HepG2 (cell line): ENCODE measurements at regions not wholly inside any gene's neighbourhood (a gene's known extent, or its start where the extent isn't known, plus 50 kb on each side); places are given as distances from the start of the nearest gene placed in this dataset.

ENCODE experiments used
- ATAC-seq: fragments of 200-7000 bp; cut with Tn5 transposase; 3 replicates; pipeline ENCODE4 v1.9.1; 2020; ENCODE audit warnings: mild to moderate bottlenecking, moderate library complexity
- BruUV-seq: library from RNA; stranded (reverse); fragments of 400-500 nt; replicated peaks from 2 replicates; lab custom pipeline; 2021; lab: Mats Ljungman, UMichigan
- CTCF ChIA-PET: fragments of 300-600 bp; formaldehyde crosslinking; extraction: SDS; loops from one replicate; lab custom pipeline; 2021; ENCODE audit warnings: low total read pairs, inconsistent platforms, low intra/inter-chr PET ratio; lab: Yijun Ruan, JAX
- POLR2A ChIA-PET: fragments of 350-600 bp; sonication (Branson Sonifier 250); formaldehyde crosslinking; loops from one replicate; lab custom pipeline; 2020; ENCODE audit warnings: antibody characterized with exemption, inconsistent platforms; lab: Yijun Ruan, JAX
- DNase-seq: peaks from one replicate; pipeline ENCODE4 v3.0.0-alpha.2; 2015; ENCODE audit warnings: low spot score
- FAIRE-seq: peaks from 3 replicates; lab custom pipeline; 2011; peaks lifted over from hg19 to GRCh38; lab: Jason Lieb, UNC
- H2AFZ ChIP-seq: one replicate; pipeline ENCODE4 v1.6.1; 2011; ENCODE audit warnings: low read length, inconsistent platforms
- H3K27ac ChIP-seq: fragments of 300-600 bp; 3 replicates; pipeline ENCODE4 v1.8.0; 2011; ENCODE audit warnings: mixed run types, mild to moderate bottlenecking, mixed read lengths, low read length, inconsistent platforms; ENCODE audit not compliant: insufficient read depth; ENCODE audit errors: extremely low read length
- H3K27me3 ChIP-seq, 2 experiments: fragments of 200-600 bp in 1 of 2; 2 replicates in 1 of 2; 3 replicates in 1 of 2; pipeline versions ENCODE4 v1.6.0 to v1.8.0; 2011; ENCODE audit warnings: low read length in 2 of 2, mild to moderate bottlenecking in 2 of 2, moderate library complexity in 2 of 2, inconsistent platforms in 1 of 2; ENCODE audit not compliant: insufficient read depth in 2 of 2, control insufficient read depth in 1 of 2
- H3K36me3 ChIP-seq, 2 experiments: fragments of 200-600 bp in 1 of 2; replicated peaks in 1 of 2; 2 replicates in 1 of 2; 3 replicates in 1 of 2; pipeline versions ENCODE4 v1.5.1 to v1.8.0; 2011; ENCODE audit warnings: low read length in 2 of 2, inconsistent platforms in 1 of 2; ENCODE audit not compliant: insufficient read depth in 2 of 2, control insufficient read depth in 1 of 2
- H3K4me1 ChIP-seq: 2 replicates; pipeline ENCODE4 v1.5.1; 2012; ENCODE audit warnings: low read length, inconsistent platforms; ENCODE audit not compliant: insufficient read depth
- H3K4me2 ChIP-seq: 2 replicates; pipeline ENCODE4 v1.6.0; 2011; ENCODE audit warnings: low read depth, low read length, inconsistent platforms
- H3K4me3 ChIP-seq, 3 experiments: fragments of 200-600 bp in 1 of 3; sonication (generic), shearing (Covaris generic) in 1 of 3; replicated peaks in 1 of 3; 2 replicates each; pipeline ENCODE4 v1.5.1; 2011 to 2016; ENCODE audit warnings: low read length in 3 of 3, inconsistent platforms in 2 of 3, low read depth in 2 of 3, mild to moderate bottlenecking in 2 of 3, control low read depth in 1 of 3, mixed read lengths in 1 of 3; ENCODE audit not compliant: insufficient read depth in 1 of 3
- H3K79me2 ChIP-seq: one replicate; pipeline ENCODE4 v1.6.1; 2011; ENCODE audit warnings: low read length, inconsistent platforms; ENCODE audit not compliant: insufficient read depth
- H3K9ac ChIP-seq: 2 replicates; pipeline ENCODE4 v1.6.0; 2011; ENCODE audit warnings: mild to moderate bottlenecking, low read depth, low read length, inconsistent platforms; ENCODE audit not compliant: insufficient read depth
- H3K9me3 ChIP-seq: 2 replicates; pipeline ENCODE4 v1.5.1; 2012; ENCODE audit warnings: mild to moderate bottlenecking, low read length
- H4K20me1 ChIP-seq: 2 replicates; pipeline ENCODE4 v1.6.0; 2011; ENCODE audit warnings: inconsistent platforms, mild to moderate bottlenecking, low read length, moderate library complexity; ENCODE audit not compliant: insufficient read depth
- ASH2L ChIP-seq: fragments of 300-600, 200-600 bp; sonication (generic); IDR thresholded peaks from 2 replicates; pipeline ENCODE4 v1.7.0; 2017; ENCODE audit warnings: low read depth, mild to moderate bottlenecking, moderate library complexity, mixed read lengths, low read length; ENCODE audit not compliant: insufficient read length
- CBFB ChIP-seq: sonication (generic); formaldehyde crosslinking; IDR thresholded peaks from 2 replicates; pipeline ENCODE4 v1.4.0; 2020; ENCODE audit warnings: missing genetic modification reagents
- GZF1 ChIP-seq: sonication (generic); formaldehyde crosslinking; IDR thresholded peaks from 2 replicates; pipeline ENCODE4 v1.5.1; 2020; ENCODE audit warnings: mild to moderate bottlenecking, missing genetic modification reagents
- IKZF5 ChIP-seq: IDR thresholded peaks from 2 replicates; pipeline ENCODE4 v1.6.1; 2018; ENCODE audit warnings: missing genetic modification reagents, mild to moderate bottlenecking, missing compliant biosample characterization
- JUN ChIP-seq: sonication (generic); formaldehyde crosslinking; IDR thresholded peaks from 2 replicates; pipeline ENCODE4 v1.4.0; 2020; ENCODE audit warnings: mild to moderate bottlenecking, missing genetic modification reagents
- PPARG ChIP-seq: conservative IDR thresholded peaks from 2 replicates; pipeline ENCODE4 v1.6.1; 2016; ENCODE audit warnings: missing biosample characterization, missing genetic modification reagents
- PTBP1 ChIP-seq: fragments of 200-400 bp; formaldehyde crosslinking; IDR thresholded peaks from 2 replicates; pipeline ENCODE4 v1.6.1; 2018; ENCODE audit warnings: low read length, low read depth; ENCODE audit not compliant: poor library complexity, severe bottlenecking
- SMAD3 ChIP-seq: sonication (generic); formaldehyde crosslinking; IDR thresholded peaks from 2 replicates; pipeline ENCODE4 v1.4.0; 2020; ENCODE audit warnings: missing genetic modification reagents
- ZBTB1 ChIP-seq: sonication (generic); formaldehyde crosslinking; IDR thresholded peaks from 2 replicates; pipeline ENCODE4 v1.4.0; 2020; ENCODE audit warnings: missing genetic modification reagents, borderline replicate concordance
- ZFP36 ChIP-seq: fragments of 150-350 bp; IDR thresholded peaks from 2 replicates; pipeline ENCODE4 v1.6.1; 2018; ENCODE audit warnings: borderline replicate concordance, low read length, low read depth; ENCODE audit not compliant: partially characterized antibody
- ZMAT3 ChIP-seq: sonication (generic); formaldehyde crosslinking; conservative IDR thresholded peaks from 2 replicates; pipeline ENCODE4 v1.7.0; 2021; ENCODE audit warnings: missing genetic modification reagents
- ZNF430 ChIP-seq: sonication (generic); formaldehyde crosslinking; IDR thresholded peaks from 2 replicates; pipeline ENCODE4 v1.9.0; 2021; ENCODE audit warnings: mild to moderate bottlenecking, missing genetic modification reagents
- ZNF678 ChIP-seq: sonication (generic); formaldehyde crosslinking; IDR thresholded peaks from 2 replicates; pipeline ENCODE4 v1.4.0; 2020; ENCODE audit warnings: mild to moderate bottlenecking, missing genetic modification reagents
- ZNF781 ChIP-seq: sonication (generic); formaldehyde crosslinking; IDR thresholded peaks from 2 replicates; pipeline ENCODE4 v1.5.1; 2020; ENCODE audit warnings: borderline replicate concordance, mild to moderate bottlenecking, missing genetic modification reagents; ENCODE audit errors: not compliant biosample characterization
- ZNF879 ChIP-seq: sonication (generic); formaldehyde crosslinking; IDR thresholded peaks from 2 replicates; pipeline ENCODE4 v1.8.1; 2023; ENCODE audit warnings: missing genetic modification reagents
- WGBS: methylation state at CpG from one replicate; pipeline ENCODE4 v1.1.6; 2017; ENCODE audit warnings: low lambda C conversion rate; 5-methylcytosine and 5-hydroxymethylcytosine counted together
- in situ Hi-C: cut with HindIII; loops from 2 replicates; pipeline ENCODE4 v1.10.0; 2017; ENCODE audit warnings: low pct_unique_long_range_greater_than_20kb; ENCODE audit not compliant: extremely low pct_ligation_motif_present
- intact Hi-C: fragments of 100-400 bp; cut with micrococcal nuclease; formaldehyde crosslinking; loops from one replicate; pipeline ENCODE4 v1.10.0; 2022; ENCODE audit not compliant: unreplicated experiment

- ChIA-PET POLR2A (no interaction called here), CTCF (no interaction called here)
- Histone ChIP-seq H3K4me1 (no peaks in the 10 kb centered on the region), H3K27me3 (peaks cover 0 to 3% of the 10 kb centered on the region in 2 experiments; a peak in 3 of 5 replicates), H2AFZ (no peak overlapping the region), H3K36me3 (no peaks in the 10 kb centered on the region), H3K27ac (no peak overlapping the region), H3K79me2 (no peaks in the 10 kb centered on the region), H4K20me1 (no peaks in the 10 kb centered on the region), H3K4me3 (no peak overlapping the region), H3K9me3 (no peaks in the 10 kb centered on the region), H3K4me2 (no peak overlapping the region), H3K9ac (no peak overlapping the region)
- 5% methylated on average over 3 of the region's 4 CpGs for WGBS
- ATAC-seq (no peak), FAIRE-seq (no peak), DNase-seq (no peak)
- intact Hi-C loops = no loop called here
- no peak for TF ChIP-seq ZMAT3 (CRISPR knock-in tag)
- TF ChIP-seq CBFB = no peak
- no peak for TF ChIP-seq GZF1 (CRISPR knock-in tag)
- TF ChIP-seq PPARG (CRISPR knock-in tag) = no peak
- no peak for TF ChIP-seq ZBTB1 (CRISPR knock-in tag)
- TF ChIP-seq ZNF678 (CRISPR knock-in tag) = no peak
- no peak for TF ChIP-seq ZFP36
- TF ChIP-seq ZNF430 (CRISPR knock-in tag) = no peak
- no peak for TF ChIP-seq IKZF5 (CRISPR knock-in tag)
- no peak for TF ChIP-seq JUN (CRISPR knock-in tag)
- TF ChIP-seq PTBP1 = no peak
- TF ChIP-seq ZNF781 (CRISPR knock-in tag) = no peak
- TF ChIP-seq ZNF879 (CRISPR knock-in tag) = no peak
- no peak for TF ChIP-seq ASH2L
- no peak for TF ChIP-seq SMAD3 (CRISPR knock-in tag)
- no TSS peak for BruUV-seq
- in situ Hi-C loops = no loop called here
These were observed 322.8 kb downstream of the GLRX3 start for GRCh38 chr10:130459011-130459410.
